ENCODE measurements at regions not wholly inside any gene's neighbourhood (a gene's known extent, or its start where the extent isn't known, plus 50 kb on each side); places are given as distances from the start of the nearest gene placed in this dataset.

DNA sequence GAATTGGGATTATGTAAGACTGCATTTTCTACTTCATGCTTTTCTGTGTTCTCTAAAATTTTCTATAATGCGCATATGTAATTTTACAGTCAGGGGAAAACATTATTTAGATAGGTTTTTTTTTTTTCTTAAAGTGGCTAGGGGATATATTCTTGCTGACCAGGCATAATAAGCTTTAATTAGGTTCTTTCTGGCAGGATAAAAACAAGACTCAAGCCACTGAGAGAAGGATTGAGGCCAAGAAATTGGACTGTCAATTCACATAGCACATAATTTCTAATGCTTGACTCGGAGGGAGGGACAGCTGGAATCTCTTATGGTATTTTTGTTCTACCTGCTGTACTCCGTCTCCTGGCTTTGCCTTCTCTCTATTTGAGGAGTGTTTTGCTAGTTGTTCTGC, 119.8 kb upstream of the NPVF start:
- TF ChIP-seq, protein P1, sequence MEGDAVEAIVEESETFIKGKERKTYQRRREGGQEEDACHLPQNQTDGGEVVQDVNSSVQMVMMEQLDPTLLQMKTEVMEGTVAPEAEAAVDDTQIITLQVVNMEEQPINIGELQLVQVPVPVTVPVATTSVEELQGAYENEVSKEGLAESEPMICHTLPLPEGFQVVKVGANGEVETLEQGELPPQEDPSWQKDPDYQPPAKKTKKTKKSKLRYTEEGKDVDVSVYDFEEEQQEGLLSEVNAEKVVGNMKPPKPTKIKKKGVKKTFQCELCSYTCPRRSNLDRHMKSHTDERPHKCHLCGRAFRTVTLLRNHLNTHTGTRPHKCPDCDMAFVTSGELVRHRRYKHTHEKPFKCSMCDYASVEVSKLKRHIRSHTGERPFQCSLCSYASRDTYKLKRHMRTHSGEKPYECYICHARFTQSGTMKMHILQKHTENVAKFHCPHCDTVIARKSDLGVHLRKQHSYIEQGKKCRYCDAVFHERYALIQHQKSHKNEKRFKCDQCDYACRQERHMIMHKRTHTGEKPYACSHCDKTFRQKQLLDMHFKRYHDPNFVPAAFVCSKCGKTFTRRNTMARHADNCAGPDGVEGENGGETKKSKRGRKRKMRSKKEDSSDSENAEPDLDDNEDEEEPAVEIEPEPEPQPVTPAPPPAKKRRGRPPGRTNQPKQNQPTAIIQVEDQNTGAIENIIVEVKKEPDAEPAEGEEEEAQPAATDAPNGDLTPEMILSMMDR (IDR thresholded peaks at IDR 0.05; ENCODE audit: insufficient read depth, low read depth, low read length, missing control alignments), result no peak
- H3K4me3 ChIP-seq (ENCODE audit: low read length), result no peak overlapping the region
- DNase-seq (ENCODE audit: low read depth), result no peak

DNA sequence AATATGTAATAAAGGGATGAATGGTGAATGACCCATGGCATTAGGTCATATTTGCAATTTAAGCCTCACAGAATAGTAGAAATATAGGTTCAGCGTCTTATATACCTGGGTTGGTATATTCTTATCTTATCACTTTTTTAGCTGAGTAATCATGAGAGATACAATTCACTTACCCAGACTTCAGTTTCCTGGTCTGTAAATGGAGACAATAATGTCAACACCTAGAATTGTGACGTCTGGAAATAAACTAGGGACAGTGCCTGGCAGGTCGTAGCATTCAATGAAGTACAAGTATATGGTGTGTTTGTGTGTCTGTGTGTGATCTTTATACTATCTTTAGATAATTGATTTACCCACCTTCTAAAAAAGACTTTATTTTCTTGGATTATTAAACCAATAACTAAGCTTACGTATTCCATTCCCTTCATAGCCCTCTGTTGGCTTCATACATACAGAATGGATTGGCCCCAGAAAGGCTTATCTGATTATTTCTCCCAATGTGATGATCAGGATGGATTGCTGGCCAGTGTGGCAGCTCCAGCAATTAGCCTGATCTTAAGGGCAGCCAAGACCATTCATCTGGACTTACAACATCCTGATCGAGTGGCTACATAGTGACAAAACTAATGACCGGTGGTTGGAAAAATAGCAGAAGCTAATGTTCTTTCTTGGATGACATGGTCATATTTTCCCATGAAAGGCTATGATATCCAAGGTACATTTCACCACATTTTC, 121.2 kb upstream of the NPVF start:
- no peak overlapping the region for H3K4me3 ChIP-seq (ENCODE audit: low read length)
- TF ChIP-seq, protein P1 (IDR thresholded peaks at IDR 0.05; ENCODE audit: insufficient read depth, low read depth, low read length, missing control alignments), result no peak
- DNase-seq (ENCODE audit: low read depth), result no peak

DNA sequence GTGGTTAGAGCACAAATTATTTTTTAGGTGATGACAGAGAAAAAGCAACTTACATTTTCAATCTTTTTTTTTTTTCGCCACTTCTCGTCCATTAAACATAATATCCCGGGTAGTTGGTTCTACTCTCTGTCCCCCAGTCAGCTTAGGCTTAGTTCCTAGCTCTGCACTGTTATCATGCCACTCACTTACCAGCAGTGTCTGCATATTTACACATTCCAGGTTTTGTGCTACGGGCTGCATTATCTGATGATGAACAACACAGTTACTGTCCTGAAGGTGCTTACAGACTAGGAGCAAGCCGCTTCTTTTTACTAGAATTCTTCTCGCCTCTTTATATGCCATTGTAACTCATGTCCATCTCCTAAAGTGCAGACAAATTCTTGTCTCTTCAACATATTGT, 121.8 kb upstream of the NPVF start:
- H3K4me3 ChIP-seq (ENCODE audit: low read length), result no peak overlapping the region
- DNase-seq (ENCODE audit: low read depth), result no peak
- TF ChIP-seq, protein P1 (IDR thresholded peaks at IDR 0.05; ENCODE audit: insufficient read depth, low read depth, low read length, missing control alignments), result no peak

DNA sequence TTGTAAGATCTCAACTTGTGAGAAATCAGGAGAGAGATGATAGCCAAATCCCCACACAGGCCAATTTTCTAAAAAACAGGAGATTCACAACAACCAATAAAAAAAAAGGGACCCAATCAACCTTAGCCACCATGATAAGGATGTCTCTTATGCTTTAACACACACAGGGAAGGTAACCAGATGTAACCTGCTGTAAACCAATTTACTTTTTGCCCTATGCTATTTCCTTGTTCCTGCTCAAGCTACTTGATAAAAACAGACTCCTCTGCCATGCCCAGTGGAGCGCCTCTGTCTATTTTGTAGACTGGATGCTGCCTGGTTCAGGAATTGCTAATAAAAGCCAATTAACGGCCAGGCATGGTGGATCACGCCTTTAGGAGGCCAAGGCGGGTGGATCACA, 123.5 kb upstream of the NPVF start:
- TF ChIP-seq, protein P1 (IDR thresholded peaks at IDR 0.05; ENCODE audit: insufficient read depth, low read depth, low read length, missing control alignments), result no peak
- DNase-seq (ENCODE audit: low read depth), result no peak
- H3K4me3 ChIP-seq (ENCODE audit: low read length), result no peak overlapping the region

DNA sequence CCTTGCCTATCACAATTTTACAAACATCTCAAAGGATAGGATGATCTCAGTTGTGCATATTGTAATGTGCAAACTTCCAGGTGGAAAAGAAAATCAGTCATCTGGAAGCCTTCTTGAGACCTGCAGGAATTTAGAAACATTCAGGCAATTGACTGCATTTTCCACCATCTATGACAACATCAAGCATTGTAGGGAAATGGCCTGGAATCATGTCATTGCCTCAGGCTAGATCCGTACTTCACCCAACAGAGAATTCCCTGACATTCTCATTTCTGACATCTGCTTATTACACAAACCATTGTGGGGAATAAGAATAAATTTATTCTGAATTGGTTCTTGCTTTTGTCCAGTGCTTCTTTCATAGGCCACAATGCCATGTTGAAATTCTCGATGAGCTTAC, 124.9 kb upstream of the NPVF start:
- no peak for DNase-seq (ENCODE audit: low read depth)
- TF ChIP-seq, protein P1 (IDR thresholded peaks at IDR 0.05; ENCODE audit: insufficient read depth, low read depth, low read length, missing control alignments), result no peak
- no peak overlapping the region for H3K4me3 ChIP-seq (ENCODE audit: low read length)

DNA sequence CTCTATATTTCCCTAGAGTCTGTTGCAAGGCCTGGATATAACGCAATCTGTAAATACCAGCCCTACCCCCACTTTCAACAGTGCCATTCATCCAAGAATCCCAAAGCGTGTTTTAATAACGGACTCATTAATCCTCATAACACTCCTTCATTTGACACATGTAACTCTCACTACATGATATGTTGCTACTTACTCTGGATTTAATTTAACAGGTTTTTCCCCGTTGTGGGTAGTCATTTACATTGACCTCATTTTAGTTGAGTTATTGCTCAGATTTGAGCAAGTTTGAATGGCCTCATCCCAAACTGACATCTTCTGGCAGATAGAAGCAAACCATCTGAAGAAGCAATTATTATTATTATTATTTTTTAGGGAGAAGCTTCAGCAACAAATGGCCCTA, 125.4 kb upstream of the NPVF start:
- H3K4me3 ChIP-seq (ENCODE audit: low read length), result no peak overlapping the region
- no peak for DNase-seq (ENCODE audit: low read depth)
- TF ChIP-seq, protein P1 (IDR thresholded peaks at IDR 0.05; ENCODE audit: insufficient read depth, low read depth, low read length, missing control alignments), result no peak

DNA sequence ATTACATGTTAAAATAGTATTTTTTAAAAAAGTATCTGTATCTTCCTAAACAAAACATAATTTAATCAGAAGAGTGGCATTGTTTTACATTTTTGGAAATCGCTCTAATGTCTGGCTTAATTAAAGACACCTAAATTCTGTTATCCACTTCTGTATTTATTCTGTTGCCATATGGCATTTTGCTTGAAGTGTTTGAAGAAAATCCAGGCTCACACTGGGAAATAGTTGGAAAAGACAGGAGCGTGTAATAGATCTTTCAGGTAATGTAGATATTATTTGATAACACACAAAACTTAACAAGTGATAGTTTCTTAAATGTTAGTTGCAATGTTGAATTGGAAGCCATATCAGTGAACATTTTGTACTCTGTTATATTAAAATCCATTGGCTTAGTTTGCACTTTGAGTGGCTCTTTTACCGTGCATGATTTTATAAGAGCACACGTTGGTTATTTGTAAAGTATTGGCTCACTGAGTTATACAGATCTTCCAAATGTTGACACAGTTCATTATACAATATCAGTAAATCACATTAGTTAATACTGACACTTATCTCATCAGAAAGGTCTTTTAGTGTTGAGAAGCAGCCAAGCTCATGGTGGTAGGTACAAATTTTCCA, 128.4 kb upstream of the NPVF start:
- TF ChIP-seq, protein P1 (IDR thresholded peaks at IDR 0.05; ENCODE audit: insufficient read depth, low read depth, low read length, missing control alignments), result no peak
- no peak for DNase-seq (ENCODE audit: low read depth)
- no peak overlapping the region for H3K4me3 ChIP-seq (ENCODE audit: low read length)
